ENCODE measurements at regions not wholly inside any gene's neighbourhood (a gene's known extent, or its start where the extent isn't known, plus 50 kb on each side); places are given as distances from the start of the nearest gene placed in this dataset.

DNA sequence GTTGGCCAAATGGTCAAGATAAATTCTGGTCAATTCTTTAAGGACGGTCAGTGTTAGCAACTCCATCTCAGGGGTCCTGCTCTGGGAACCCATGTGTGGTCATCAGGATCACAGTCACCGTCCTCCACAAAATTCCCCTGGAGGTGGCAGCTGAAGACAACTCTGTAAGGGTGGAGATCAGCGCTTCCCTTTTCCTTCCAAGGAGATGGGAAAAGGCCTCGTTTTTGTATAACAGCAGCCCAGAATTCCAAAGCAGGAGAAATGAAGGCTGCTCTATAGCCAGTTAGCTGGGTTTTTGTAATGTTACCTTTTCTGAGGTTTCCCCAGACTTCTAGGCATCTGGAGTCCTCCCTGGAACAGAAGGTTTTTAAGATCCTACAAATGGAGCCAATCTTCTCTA is 334.8 kb downstream of the MYCN start:
- DNase-seq (no peak), ATAC-seq (no peak)

DNA sequence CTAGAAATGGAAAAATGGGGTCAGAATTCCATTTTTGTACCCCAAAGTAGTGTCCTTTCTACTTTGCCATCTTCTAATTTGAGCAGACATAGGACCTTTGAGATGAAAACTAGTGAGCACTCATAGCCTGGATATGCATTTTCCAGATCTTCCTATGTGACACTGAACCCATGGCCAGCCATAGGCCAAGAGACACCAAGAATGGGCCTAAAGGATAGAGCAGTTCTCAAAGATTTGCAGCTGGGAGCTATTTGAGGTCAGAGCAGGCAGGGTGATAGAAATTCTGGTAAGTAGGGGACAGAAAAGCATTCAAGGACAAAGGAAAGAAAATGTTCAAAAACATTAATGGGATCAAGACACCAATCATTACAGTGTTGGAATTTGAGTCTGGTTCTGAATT is 332.8 kb downstream of the MYCN start:
- DNase-seq = no peak
- no peak for ATAC-seq

DNA sequence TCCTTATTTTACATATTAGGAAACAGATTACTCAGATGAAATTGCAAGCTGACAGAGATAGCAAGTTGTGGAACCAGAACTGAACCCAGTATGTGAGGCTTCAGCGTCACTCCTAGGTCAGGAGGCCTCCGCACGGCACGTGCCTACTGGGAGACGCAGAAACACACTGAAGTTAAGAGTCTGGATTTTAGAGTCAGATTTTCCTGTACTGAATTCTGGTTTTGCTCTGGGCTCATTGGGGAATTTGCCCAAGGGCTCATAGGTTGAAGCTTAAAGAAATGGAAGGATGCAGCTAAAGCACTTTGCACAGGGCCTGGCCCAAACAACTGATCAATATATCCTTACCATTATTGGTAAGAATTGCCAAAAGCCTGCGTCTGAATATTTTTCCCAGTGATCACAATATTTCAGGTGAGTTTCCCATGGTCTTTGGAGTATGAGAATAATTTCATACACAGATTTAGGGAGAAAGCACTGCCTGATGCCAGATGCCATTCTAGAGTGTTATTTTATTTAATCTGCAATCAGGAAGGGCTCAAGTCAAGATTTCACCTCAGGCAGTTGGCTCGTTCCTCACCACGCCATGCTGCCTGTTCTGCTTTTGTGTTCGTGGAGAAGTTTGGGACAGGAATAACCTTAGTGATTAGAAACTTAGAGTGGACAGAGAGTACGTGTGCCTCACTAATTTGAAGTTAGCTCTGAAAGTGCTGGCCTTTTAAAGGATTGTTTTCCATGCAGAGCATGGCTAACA is 331.9 kb downstream of the MYCN start:
- DNase-seq (no peak), ATAC-seq (no peak)

DNA sequence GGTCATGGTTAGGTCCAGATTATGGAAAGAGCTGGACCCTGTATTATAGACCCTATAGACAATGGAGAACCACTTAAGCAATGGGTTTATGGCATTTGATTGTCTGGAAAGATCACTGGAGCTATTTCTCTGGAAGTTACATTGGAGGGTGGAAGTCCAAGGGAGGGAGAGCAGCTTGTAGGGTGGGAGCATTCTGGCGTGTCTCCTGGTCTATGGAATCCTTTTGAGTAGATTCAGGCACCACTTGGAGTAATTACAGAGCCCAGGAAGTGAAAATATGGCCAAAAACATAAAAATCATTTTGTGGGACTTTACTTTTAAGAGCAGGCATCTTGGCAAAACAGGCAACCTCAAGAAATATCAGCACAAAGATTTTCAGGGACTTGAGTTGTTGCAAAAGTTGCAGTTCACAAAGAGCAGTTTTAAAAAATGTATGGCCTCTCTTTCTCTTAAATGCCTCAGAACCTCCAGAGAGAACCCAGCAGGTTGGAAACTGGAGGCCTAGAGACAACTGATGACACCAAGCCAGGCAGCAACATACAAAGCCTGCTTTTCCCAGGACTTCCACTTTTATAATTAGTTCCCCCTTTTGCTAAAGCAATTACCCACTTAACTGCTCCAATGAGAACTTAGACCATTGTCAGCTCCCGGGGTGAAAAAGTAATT is 331.0 kb downstream of the MYCN start:
- DNase-seq (no peak), ATAC-seq (no peak)

DNA sequence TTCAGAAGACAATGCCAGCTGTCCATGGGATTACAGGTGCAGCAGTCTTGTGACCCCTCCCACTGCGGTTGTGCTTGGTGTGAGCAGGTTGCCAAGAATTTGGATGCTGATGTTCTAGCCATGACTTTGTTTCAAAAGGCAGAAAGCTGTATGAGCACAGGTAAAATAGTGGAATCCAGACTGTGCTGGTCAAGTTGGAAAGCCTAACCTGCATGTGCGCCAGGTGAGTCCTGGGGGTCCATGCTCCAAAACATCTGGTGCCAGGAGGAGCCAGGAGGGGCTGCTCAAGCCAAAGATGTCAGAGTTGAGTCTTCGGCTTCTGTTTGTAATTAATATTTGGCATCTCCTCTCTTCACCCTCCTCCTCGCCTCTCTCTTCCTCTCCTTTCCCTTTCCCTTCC is 330.1 kb downstream of the MYCN start:
- DNase-seq (no peak), ATAC-seq (no peak)

DNA sequence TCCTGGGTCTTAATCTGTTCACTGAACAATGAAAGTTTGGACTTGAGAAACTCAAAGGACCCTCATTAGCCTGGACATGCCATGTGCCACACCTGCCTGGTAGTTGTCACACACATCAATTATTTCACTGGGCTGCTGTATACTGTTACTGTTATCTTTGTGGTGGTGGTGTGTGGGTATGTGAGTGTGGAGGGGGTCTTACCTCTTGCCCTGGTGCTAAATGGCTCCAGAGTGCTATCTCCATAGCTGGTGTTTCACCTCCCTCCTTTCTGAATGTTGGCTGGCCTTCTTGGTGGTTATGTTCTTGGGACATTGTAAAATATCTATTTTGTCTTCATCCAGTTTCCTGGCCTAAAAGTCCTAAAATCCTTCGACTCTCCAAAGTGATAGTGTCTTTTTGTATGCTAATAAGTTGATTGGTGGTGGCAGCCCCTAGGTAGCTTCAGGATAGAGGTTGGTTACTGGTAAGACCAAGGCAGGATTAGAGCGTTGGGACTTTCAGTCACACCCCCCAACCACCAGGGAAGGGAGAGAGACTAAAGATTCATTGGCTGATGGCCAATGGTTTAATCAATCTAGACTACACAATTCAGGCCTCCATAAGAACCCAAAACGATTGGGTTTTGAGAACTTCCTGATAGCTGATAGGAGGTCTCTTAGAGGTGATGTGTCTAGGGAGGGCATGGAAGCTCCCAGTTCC is 328.1 kb downstream of the MYCN start:
- no peak for ATAC-seq
- DNase-seq = no peak

DNA sequence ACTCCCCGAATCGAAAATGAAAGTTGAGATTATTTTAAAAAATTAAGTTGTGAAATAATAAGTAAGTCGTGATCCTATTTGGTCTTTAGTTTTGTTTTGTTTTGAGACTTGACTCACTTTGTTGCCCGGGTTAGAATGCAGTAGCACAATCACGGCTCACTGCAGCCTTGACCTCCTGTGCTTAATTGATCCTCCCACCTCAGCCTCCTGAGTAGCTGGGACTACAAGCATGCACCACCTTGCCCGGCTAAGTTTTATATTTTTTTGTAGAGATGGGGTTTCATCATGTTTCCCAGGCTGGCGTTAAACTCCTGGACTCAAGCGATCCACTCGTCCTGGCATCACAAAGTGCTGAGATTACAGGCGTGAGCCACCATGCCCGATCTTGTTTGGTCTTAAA is 326.2 kb downstream of the MYCN start:
- DNase-seq (no peak), ATAC-seq (no peak)

DNA sequence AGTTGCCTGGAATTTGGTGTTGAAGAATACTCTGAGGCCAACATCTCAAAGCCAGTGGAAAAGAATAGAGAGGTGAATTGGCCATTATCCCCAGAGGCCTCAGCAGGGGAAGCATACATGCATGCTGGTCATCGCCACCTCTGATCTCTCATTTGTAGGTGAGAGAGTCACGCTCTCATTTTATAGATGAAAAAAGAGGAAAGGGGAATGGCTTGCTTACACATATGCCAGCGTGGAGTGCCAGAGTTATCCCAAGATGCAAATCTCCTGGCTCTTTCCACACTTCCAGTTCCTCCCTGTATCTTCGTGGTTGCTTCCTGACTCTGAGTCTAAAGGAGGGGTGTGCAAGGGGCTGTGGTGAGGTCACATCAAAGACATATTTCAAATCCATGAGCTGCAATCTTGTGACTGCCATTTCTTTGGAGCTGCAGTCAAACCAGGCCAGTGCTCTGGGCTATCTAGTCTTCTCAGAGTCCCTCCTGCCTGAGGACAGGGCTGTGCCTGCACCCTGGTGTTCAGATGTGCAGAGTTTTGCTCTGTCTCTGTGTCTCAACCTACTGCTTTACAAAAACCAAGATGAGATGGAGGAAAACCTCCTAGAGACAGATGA is 324.7 kb downstream of the MYCN start:
- no peak for ATAC-seq
- no peak for DNase-seq

DNA sequence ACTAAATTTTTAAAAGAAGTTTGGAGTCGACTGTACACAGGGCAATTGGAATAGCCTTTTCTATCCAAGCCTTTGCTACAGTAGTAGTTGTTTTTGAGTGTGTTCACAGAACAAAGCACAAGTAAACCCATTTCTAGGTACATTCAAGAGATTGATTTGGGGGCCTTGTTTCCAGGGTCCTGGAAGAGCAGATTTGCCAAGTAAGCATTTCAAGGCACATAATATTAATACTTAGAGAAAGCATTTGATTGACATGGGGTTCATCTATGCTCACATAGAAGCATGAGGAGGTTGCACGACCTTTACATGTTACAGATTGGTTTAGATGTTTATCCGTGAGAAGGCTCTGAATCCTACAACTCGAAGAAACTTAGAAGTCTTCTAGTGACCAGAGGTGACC is 324.1 kb downstream of the MYCN start:
- ATAC-seq = no peak
- no peak for DNase-seq

DNA sequence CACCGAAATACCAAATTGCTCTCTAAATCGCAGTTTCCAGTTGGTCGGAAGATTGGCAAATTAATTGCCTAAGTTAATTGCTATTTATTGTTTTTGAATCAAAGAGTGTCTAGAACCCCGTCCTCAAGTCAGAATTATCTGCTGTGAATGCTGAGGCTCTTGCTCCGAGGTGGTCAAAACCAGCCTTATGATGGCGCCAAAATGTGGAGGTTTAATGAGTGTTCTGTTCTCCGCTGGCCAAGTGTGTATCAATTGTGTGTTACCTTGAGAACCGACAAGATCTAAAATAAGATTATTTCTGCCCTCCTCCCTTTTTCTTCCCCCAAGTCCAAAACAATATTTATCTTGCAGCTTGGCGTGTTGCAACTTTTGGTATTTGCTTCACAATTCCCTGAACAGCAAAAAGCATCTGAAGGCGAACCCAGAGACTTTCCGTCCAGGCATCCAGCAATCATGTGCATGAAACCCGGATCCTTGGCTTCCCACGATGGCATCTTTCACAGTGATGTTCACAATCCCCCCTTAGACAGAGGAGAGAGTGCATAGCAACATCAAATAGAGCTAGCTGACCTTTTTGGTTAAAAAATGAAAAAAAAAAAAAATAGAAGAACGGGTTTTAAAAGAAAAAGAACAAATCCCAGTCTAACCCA is 323.0 kb downstream of the MYCN start:
- DNase-seq (no peak), ATAC-seq (no peak)

DNA sequence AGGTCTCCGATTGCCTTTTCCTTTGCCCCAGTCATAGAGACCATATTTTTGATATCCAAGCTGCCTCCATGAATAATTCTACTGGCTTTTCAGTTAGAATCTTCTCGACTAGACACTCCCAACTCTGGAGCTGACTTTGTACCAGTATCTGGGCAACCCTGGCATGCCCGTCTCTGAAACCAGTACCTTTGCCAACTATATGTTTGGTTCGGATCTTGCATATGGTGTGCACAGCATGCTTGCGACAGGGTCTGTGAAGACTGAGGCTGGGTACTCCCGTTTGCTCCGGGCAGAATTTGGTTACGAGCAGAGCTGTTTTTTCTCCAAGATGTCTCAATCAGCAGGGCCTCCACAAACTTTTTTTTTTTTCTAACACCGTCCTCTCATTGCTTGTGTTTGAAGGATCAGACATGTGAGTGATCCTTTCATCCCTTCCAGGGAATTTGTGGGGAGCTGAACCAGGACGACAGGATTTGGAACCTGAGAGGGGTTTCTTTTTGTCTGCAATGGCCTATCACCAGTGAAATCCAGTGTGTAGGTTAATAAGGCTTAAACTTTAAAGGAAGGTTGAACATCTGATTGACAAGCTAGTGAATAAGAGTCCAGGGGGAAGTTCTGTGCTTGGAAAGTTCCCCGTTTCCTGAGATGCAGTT is 322.3 kb downstream of the MYCN start:
- no peak for DNase-seq
- no peak for ATAC-seq

DNA sequence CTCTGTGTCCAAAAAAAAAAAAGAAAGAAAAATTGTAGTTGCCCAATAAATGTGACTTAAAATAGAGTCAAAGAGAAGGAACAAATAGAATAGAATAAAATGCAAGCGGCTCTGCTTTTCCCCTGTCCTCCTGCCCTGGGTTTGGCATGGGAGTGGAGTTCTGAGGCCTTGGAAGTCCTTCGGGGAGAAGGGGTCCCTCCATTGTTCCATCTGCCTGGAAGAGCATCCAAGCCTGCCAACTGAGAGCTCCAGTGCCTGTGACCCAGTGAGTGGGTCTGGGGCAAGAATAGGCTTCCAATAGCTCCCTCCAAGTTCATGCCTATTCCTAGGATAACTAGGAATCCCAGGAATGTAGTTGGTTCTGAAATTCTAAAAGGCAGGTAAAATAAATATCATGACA is 321.4 kb downstream of the MYCN start:
- ATAC-seq (no peak), DNase-seq (no peak)

DNA sequence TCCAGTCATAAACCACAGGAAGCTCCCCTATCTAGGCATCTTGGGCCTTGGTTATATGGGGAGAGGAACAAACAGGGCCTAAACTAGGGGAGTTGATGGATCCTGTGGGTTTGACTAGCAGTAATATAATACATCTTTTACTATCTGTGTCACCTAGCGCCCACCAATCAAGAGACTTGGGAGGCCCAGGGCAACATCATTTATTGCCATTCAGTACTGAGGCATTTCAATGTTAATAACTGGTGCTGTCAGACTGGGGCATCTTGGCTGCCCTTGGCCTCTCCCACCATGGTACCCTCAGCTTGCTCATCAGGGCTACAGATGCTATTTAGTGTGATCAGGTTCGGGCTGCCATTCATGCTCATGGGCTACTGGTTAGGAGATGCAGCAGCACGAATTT is 320.7 kb downstream of the MYCN start:
- DNase-seq = no peak

DNA sequence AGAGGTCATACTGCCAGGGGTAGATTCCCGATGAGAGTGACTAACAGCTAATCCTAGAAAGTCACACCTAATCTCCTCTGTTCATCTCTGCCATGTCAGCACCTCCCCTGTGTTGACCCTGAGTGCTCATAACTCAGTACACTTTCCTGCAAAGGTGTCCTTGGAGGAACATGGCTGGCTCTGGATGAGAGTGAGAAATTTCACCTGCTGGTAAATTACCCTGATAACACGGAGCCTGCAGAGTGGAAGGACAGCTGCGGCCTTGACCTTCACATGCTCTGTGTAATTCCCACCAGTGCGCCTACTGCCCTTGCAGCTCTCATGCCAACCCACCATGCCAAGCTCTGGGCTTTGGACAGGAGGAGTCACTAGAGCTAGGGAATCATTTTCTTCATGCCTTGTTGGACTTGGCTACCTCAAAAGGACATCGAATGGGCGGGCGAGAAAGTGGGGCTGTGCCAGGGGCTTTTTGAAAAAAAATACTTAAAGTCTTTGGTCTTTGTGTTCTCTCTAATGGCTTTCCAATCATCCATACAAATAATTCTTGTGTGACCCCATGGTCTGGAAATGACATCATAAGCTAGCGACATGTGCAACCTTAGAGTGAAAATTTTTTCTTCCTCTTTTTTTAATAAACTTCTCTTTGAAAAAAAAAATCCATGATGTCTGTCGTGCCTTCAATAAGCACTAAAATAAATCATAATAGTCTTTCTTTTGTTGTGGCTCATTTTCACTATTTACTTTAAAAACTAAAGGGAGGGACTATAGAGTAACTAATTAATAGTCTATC is 319.9 kb downstream of the MYCN start:
- ATAC-seq = no peak
- no peak for DNase-seq

More for the DNA sequence above, 320.7 kb downstream of the MYCN start:
- ATAC-seq = no peak

DNA sequence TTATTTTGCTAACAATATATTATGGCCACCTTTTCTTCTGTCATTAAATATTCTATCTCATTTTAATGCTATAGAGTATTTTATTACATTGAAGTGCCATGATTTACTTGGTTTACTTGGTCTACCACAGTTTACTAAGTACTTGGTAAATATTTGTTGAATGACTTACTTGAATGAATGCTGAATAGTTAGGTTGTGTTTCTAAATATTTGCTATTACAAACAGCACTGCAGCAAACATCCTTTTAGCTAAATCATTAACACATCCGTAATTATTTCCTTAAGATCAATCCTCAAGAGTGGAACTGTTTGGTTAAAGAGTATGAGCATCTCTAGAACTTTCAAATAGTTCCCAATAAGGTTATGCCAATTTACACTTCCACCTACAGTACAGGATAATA is 318.7 kb downstream of the MYCN start:
- DNase-seq = no peak
- ATAC-seq = no peak

DNA sequence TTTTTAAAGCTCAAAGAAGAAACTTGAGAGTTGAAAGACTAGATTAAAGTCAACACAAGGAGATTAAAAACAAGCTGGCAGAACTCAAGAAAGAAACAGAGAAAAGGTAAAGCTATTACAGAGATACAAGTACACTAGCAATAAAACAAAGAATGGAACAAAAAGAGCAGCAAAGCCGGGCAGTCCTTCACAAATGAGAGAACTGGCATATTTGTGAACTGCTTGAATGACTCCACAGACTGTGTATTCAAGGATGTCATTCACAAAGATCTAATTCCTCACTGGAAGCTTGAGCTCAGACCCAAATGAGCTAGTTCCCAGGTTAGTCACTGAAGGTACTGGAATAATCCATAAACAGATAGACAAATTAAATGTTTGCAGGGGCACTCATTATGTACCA is 318.0 kb downstream of the MYCN start:
- DNase-seq = no peak
- ATAC-seq = no peak

DNA sequence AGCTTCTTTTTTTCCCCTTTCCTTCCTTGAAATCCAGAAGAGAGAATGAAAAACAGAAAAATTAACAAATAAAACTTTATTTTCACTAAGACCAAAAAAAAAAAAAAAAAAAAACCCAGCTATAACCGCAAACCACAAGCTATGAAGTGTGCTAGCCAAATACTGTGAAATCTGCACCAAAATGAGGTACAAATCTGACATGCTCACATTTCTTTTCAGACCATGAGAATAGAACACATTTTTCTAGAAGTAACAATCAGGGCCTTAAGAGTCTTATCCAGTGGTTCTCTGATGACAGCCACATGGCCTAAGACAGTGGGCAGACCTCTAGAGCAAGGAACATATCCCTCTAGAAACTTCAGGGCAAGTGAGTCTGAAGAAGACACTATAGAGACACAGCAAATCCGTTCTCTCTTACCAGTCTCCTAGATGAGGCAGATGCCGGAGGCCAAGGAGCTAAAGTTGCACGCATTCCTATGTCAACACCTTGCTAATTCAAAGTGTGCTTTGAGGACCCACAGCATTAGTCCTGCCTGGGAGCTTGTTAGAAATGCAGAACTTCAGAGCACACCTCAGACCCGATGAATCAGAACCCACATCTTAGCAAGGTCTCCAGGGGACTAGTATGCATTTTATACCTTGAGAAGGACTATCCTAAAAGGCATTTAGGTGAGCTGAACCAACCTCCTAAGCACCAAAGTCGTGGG is 317.1 kb downstream of the MYCN start:
- no peak for DNase-seq
- ATAC-seq = no peak

DNA sequence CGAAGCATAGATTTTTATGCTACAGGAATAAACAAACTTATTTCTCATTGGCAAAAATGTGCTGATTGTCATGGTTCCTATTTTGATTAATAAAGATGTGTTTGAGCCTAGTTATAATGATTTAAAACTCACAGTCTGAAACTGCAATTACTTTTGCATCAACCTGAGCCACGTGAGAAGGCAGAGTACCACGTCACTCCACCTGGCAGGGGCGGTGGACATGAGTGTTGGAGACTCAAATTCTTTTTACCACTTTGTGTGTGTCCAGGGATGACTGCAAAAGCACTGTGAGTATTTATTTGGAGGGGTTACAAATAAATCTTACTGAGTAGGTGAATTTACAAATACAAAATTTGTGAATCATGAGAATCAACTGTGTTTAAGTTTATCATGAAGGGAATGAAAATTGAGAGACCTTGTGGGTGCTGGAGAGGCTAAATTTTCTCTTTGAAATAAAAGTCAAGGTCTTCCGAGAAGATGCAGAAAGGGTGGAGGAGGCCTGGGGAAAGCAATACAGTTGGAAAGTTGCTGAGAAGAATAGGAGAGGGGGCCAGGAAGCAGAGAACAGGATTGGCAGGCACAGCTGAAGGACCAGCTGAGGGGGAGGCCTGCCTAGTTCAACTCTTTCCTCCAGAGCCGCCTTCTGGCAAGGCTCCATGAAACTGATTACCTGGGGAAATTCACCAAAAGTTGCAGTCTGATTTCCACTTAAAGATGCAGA is 316.4 kb downstream of the MYCN start:
- DNase-seq (no peak), ATAC-seq (no peak)

DNA sequence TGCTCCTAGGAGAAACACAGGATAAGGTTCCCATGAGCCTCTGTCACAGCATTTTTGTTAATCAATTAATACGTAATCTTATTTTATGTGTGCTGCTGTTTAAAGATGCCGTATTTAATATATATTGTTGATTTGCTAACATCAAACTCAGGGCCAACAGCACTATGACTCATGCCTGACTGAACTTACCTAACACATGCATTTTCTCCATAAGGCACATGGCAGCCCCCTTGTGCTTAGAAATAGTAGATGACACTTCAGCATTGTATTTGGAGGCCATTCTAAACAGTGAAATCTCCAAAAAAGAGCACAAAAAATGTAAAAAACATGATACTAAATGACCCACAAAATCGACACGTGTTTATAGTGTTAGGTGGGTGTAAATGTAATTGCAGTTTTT is 314.8 kb downstream of the MYCN start:
- DNase-seq (no peak), ATAC-seq (no peak)

Measured in stimulated activated naive CD8-positive, alpha-beta T cell treated with anti-CD3 and anti-CD28 coated beads, Interleukin-15, Interleukin-2, amounts not matched to agents 100 U/mL and 50 U/mL, for 24 hours (primary cell).